NCI-H187 (cell line): ENCODE measurements at regions not wholly inside any gene's neighbourhood (a gene's known extent, or its start where the extent isn't known, plus 50 kb on each side); places are given as distances from the start of the nearest gene placed in this dataset.

Experiments
- DNase-seq, 2 experiments: peaks; one replicate each; lab custom pipeline; 2025; lab: John Stamatoyannopoulos, UW

DNA sequence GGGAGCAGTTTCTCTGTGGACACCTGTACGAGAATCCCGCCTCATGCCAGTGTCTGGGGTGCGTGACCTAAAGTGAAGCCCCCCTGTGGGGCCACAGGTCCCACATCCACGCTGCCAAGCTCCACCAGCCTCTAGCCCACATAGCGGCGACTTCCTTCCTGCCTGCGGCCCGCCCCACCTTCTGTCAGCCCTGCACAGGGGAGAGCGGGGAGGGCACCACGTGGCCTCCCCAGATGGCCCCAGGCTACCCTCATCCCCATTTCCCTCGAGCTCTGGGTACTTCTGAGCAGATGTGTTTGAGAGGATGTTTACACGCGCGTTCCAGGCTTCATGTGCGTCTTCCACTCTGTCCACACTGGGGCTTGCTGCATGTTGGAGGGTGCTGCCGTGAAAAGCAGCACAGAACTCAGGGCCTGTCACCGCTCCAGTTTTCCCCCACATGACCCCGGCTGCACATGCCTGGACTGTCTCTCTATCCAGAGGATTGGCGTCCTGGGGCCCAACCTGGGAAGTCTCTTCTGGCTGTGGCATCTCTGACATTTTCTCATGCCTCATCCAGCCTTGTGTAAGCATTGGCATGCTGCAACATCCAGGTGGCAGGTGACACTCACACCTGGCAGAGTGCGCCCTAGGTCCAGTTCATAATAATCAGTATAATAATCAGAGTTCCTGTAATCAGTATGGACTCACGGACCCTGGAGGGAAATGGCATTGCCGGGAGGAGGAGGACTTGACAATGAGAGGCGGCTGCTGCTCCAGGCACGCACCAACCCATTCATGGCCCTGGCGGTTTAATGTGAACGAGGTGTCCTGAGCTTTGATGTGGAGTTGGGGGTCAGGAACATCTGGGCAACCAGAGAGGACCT lies 146.3 kb upstream of the TWIST2 start:
- DNase-seq, result no peak

GRCh38 chr2:238702276-238703052 lies 145.4 kb upstream of the TWIST2 start:
- no peak for DNase-seq

DNA sequence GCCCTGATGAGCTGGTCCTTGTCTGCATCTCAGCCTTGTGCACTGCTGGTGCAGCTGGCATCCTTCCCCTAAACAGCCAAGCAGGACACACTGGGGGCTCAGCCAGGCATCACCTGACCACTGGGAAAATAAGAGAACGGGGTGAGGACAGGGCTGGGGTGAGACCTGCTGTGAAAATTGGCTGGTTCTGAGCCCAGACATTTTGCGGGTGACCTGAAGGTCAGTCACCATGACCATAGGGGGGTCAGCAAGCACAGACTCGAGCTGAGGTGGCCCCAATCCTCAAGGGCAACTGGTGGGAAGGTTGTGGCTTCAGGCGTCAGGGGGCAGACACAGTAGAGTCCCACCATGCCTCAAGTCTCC lies 144.9 kb upstream of the TWIST2 start:
- no peak for DNase-seq

- no peak for DNase-seq
Measured at GRCh38 chr2:238703436-238703835, 144.4 kb upstream of the TWIST2 start.

DNA sequence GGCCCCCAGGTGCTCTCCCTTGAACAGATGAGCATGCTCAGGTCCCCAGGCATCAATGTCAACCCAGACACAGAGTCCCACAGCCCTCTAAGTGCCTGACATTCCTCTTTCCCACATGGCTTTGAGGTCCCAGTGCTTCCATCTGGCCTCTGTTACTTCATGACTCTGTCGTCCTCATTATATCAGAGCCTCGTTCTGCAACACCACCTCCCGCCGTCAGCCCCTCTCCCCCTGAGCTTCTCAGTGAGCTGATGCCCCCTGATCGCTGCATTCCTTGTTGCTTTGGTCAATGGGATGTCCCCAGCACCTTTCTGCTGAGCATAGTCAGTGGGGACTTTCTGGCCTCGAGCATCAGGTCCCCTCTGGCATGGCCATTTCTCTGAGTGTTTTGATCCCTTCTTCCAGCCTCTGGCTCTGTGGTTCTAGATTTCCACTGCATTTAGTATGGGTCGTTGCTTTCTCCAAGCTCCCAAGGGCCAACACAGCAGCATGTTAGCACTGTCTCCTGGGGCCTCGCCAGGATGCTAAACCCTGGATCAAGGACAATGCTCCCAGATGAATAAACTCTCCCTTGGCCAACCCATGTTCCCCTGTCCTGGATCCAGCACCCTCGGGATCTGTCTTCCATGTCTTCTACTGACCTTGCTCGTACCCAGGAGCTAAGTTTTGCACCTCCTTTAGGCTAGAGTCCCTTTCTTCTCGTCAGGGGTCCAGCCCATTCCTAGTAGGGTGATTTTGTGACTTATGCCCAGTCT lies 143.2 kb upstream of the TWIST2 start:
- no peak for DNase-seq

- no peak for DNase-seq
Measured at GRCh38 chr2:238706163-238706562, 141.7 kb upstream of the TWIST2 start.

DNA sequence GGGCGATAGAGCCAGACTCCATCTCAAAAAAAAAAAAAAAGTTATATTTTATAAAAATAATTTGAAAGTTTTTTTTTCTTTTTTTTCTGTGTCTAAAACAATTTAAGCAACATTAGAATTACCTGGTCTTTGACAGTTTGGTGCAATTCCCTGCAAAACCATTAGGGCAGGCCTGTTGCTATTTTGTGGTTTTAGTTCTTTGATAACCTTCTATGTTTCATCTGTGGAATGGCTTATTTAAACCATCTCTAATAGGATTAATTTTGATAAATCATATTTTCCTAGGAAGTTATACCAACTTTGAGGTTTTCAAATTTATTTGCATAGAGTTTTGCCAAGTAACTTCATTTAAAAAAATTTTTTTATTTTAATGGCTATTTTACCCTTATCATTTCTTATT lies 141.2 kb upstream of the TWIST2 start:
- no peak for DNase-seq

DNA sequence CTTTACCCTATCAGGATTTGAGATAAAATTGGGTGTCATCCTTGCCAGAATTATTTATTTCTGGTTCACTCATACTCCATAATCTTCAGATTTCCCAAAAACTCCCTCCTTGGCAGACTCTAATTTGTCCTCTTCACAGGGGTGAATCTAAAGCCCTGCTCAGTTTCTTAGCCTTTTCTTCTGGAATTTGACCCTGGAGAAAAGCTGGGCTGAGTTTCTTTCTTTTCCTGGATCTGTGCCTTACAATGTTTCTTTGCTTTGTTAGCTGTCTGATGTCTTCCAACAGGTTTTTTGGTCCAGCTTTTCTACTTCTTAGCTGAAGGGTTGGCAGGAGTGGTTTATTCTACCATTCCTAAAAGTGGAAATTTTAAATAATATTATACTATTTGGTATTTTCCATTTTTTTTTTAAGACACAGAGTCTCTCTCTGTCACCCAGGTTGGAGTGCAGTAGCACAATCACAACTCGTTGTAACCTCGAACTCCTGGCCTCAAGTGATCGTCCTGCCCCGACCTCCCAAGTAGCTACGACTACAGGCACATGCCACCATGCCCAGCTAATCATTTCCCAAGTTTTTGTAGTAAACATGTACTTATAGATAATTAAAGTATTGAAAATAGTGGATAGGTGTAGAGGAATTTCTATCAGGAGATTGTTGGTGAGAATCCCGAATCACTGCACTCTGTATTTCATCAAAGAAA lies 138.4 kb upstream of the TWIST2 start:
- no peak for DNase-seq

DNA sequence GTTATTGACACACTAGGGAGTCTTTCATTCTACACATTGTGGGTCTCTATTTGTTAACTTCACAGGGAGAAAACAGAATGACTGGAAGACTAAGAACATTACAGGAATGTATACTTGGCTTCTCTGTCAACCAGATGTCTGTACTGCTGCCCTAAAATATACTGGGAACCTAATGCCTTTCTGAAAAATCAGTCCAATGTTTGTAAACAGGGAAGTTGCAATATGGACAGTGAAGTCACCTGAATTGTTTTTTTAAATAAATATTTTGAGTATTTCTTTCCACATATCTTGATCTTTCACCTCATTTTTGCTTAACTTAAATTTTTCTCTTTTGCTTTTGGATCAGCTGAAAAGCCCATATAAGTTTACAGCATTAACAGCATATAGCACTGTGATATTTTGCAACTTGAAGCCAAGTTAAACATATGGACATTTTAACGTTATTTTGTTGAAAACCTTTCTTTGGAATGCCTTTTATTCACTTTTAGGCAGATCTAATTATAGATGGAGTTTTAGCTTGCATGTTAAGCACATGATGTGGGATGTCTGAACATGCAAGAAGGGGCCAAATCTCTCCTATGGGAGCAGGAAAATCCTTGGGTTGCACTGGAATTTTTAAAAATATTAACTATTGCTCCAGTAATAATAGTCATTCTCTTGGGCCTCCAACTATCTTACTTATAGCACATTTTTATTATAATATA lies 137.7 kb upstream of the TWIST2 start:
- no peak for DNase-seq

GRCh38 chr2:238710787-238711186 lies 137.1 kb upstream of the TWIST2 start:
- no peak for DNase-seq

DNA sequence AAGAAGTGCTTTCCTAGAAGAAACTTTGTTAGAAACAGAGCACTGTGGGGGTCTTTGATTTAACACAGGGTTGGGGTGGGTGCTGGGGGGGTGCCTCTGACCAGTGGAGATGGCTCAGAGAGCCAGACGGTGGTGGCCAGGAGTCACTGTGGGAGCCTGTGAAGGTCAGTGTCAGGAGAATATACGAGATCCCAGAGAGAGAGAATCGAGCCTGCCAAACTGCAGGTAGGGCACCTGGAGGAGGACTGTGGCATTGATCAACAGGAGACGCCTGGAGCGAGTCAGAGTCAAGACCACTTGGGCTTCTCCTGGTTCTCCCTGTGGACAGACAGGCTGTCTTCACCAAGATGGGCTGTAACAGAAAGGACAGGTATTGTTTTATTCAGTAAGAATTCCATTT lies 136.5 kb upstream of the TWIST2 start:
- DNase-seq, result no peak

DNA sequence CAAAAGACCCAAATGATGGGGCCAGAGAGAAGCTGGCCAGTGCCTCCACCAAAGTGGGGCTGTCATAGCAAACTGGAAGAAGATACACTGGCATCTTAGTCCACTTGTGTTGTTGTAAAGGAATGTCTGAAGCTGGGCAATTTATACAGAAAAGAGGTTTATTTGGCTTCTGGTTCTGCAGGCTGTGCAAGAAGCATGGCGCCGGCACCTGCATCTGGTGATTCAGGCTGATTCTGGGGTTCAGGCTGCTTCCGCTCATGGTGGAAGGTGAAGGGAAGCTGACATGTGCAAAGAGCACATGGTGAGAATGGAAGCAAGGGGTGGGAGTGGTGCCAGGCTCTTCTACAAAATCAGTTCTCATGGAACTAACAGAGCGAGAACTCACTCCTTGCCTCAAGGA lies 135.9 kb upstream of the TWIST2 start:
- no peak for DNase-seq

DNA sequence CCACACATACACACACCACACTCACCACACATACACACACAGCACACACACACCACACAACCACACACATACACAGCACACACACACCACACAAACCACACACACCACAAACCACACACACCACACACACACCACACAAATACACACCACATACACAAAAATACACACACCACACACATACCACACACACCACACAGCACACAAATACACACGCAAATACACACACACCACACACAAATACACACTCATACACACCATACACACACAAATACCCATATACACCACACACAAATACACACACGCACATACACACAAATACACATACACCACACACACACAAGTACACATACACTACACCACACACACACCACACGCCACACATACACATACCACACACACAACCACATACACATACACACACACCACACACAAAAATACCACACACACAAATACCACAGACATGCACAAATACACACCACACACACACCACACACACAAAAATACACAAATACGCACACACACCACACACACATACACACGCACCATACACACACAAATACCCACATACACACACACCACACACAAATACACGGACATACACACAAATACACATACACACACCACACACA lies 134.6 kb upstream of the TWIST2 start:
- DNase-seq, result no peak

GRCh38 chr2:238714038-238714528 lies 133.8 kb upstream of the TWIST2 start:
- no peak for DNase-seq

DNA sequence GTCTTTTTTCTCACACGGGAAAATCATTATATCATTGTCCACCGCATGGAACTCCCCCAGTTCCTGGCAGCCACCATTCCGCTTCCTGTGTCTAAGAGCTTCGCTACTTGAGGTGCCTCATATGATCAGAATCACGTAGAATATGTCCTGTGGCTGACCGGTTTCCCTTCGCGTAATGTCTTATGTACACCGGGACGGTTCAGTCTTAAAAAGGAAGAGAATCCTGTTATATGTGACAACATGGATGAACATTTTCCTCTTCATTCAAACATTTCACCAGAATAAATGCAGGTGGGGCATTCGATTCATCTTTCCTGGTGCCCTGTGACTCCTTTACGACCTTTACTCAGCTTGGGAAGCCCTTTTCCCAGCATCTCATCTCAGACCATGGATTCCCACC lies 131.7 kb upstream of the TWIST2 start:
- DNase-seq, result no peak

GRCh38 chr2:238716585-238716984 lies 131.3 kb upstream of the TWIST2 start:
- DNase-seq, result no peak

DNA sequence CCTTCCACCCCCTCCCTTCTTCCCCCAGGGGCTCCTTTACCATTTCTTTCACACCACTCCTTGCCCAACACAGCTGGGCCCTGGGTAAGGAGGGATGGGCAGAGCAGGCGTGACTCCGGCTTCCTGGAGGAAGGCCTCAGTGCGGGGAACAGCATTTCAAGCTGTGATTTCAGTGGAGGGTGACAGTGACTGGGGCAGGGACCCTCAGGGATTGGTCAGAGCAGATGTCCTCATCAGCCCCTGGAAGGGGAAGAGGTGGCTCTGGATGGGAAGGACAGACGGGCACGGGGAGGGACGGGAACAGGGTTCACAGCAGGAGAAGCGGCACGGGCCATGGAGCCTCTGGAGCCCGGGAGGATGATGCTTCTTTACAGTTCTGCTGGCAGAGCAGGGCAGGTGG lies 130.8 kb upstream of the TWIST2 start:
- DNase-seq, result no peak

DNA sequence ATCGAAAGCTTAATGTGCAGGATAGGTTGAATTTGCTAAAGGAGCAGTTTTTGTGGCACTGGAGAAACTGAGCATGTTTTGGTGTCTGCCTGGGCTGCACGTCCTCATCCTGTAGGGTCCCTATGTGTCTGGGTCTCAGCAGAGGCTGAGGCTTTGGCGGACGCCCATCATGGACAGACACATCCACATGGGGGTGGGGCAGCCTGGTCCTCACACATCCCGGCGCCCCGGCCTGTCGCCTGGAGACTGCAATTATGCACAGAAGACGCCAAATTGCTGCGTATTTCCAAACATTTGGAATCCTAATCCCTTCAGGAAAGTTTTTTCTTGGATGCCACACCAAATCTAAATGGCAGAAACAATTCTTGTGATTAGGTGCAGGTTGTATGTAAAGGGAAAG lies 128.2 kb upstream of the TWIST2 start:
- no peak for DNase-seq

DNA sequence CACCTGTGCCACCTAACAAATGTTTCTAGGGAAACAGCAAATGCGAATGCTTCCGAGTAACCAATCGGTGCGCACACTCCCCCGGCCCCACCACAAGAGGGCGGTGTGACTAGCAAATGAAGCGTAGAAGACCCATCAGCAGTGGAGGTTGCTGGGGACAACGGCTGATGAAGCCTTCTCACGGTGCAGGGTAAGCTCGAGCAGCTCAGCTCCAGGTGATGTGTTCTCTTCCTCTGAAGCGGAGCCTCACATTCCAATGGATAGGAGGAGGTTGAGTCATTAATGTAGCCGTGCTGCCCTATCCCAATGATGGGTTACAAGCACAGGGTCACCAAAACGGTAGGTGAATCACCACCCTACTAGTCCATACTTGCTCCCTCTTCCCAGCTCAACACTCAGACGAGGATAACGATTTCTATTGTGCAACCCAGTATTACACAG lies 127.6 kb upstream of the TWIST2 start:
- DNase-seq, result no peak

GRCh38 chr2:238722181-238722580 lies 125.7 kb upstream of the TWIST2 start:
- no peak for DNase-seq

DNA sequence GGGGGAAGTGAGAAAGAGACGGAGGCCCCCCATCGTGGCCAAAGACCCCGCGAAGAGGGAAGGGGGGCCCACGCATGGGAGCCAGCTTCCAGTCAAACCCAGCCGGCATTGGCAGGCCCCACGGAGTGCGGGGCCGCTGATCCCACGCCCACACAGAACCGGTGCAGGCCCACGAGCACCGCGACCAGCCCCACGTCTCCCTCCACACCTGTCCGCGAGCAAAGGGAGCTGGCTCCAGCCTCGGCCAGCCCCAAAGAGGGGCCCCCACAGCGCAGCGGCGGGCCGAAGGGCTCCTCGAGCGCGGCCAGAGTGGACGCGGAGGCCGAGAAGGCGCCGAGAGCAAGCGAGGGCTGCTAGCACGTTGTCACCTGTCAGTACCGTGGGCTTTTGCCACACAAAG lies 125.0 kb upstream of the TWIST2 start:
- DNase-seq, result no peak
